A549 (cell line): ENCODE measurements at regions not wholly inside any gene's neighbourhood (a gene's known extent, or its start where the extent isn't known, plus 50 kb on each side); places are given as distances from the start of the nearest gene placed in this dataset.

Experiments used
- ATAC-seq, 2 experiments: fragments of 200-7000 bp in 1 of 2; fragments of >200 bp in 1 of 2; cut with Nextera tagmentation in 1 of 2; cut with Tn5 transposase in 1 of 2; 3 replicates each; pipeline versions ENCODE4 v1.8.0 to v1.9.1; 2018 to 2020; ENCODE audit warnings: mild to moderate bottlenecking in 1 of 2, moderate library complexity in 1 of 2
- CTCF ChIA-PET: fragments of 300-600 bp; sonication (Branson Sonifier 250); formaldehyde crosslinking; extraction: SDS; loops from one replicate; lab custom pipeline; 2021; ENCODE audit warnings: antibody characterized with exemption, inconsistent platforms; lab: Yijun Ruan, JAX
- POLR2A ChIA-PET: fragments of 350-600 bp; formaldehyde crosslinking; extraction: SDS; loops from one replicate; lab custom pipeline; 2021; ENCODE audit warnings: antibody characterized with exemption, inconsistent platforms; lab: Yijun Ruan, JAX
- DNase-seq, 2 experiments: peaks; one replicate each; pipeline versions ENCODE4 v3.0.0 to v3.0.0-alpha.2; 2011 to 2016; ENCODE audit warnings: low read depth in 1 of 2, low spot score in 1 of 2
- FAIRE-seq: peaks from 2 replicates; lab custom pipeline; 2011; peaks lifted over from hg19 to GRCh38; lab: Jason Lieb, UNC
- H3K27ac ChIP-seq, 2 experiments: fragments of >200 bp; sonication (Bioruptor Twin); formaldehyde crosslinking; 3 replicates each; pipeline ENCODE4 v1.5.1; 2016 to 2017
- H3K4me1 ChIP-seq: fragments of >200 bp; sonication (Bioruptor Twin); formaldehyde crosslinking; 3 replicates; pipeline ENCODE4 v1.6.1; 2016
- H3K4me2 ChIP-seq: fragments of >200 bp; sonication (Bioruptor Twin); formaldehyde crosslinking; 3 replicates; pipeline ENCODE4 v1.6.1; 2016
- H3K4me3 ChIP-seq: fragments of >200 bp; sonication (Bioruptor Twin); formaldehyde crosslinking; 3 replicates; pipeline ENCODE4 v1.5.1; 2016
- H3K9me3 ChIP-seq: fragments of >200 bp; sonication (Bioruptor Twin); formaldehyde crosslinking; 3 replicates; pipeline ENCODE4 v1.6.1; 2016
- BHLHE40 ChIP-seq: IDR thresholded peaks from 2 replicates; pipeline ENCODE4 v1.6.1; 2012; ENCODE audit warnings: low read depth, low read length, inconsistent platforms
- CHD4 ChIP-seq: fragments of 200-600 bp; sonication (generic); IDR thresholded peaks from 2 replicates; pipeline ENCODE4 v1.6.1; 2016; ENCODE audit warnings: antibody characterized with exemption, mild to moderate bottlenecking, borderline replicate concordance
- EHF ChIP-seq: fragments of 250-450 bp; sonication (Bioruptor Pico); IDR thresholded peaks from 2 replicates; pipeline ENCODE4 v1.5.0; 2020; ENCODE audit warnings: mild to moderate bottlenecking
- EP300 ChIP-seq, 2 experiments: fragments of >200 bp; sonication (Bioruptor Twin); formaldehyde crosslinking; IDR thresholded peaks; 2 replicates in 1 of 2; 3 replicates in 1 of 2; pipeline ENCODE4 v1.6.1; 2016 to 2017
- ESRRA ChIP-seq: fragments of 150-350 bp; IDR thresholded peaks from 2 replicates; pipeline ENCODE4 v1.6.1; 2014; ENCODE audit warnings: mild to moderate bottlenecking, low read length, borderline replicate concordance
- FOXS1 ChIP-seq: fragments of 250-450 bp; sonication (Bioruptor Pico); IDR thresholded peaks from 2 replicates; pipeline ENCODE4 v1.5.0; 2020; ENCODE audit warnings: mild to moderate bottlenecking, moderate library complexity
- HDAC2 ChIP-seq: fragments of 200-600 bp; sonication (generic); IDR thresholded peaks from 2 replicates; pipeline ENCODE4 v1.6.1; 2016
- HEYL ChIP-seq: fragments of 250-450 bp; sonication (Bioruptor Pico); IDR thresholded peaks from 2 replicates; pipeline ENCODE4 v1.8.0; 2021; ENCODE audit warnings: mild to moderate bottlenecking, moderate library complexity
- HOXA7 ChIP-seq: fragments of 250-450 bp; sonication (Bioruptor Pico); IDR thresholded peaks from 2 replicates; pipeline ENCODE4 v1.5.0; 2020; ENCODE audit warnings: mild to moderate bottlenecking, moderate library complexity
- KDM1A ChIP-seq: fragments of 200-600 bp; sonication (generic); IDR thresholded peaks from 2 replicates; pipeline ENCODE4 v1.6.1; 2016; ENCODE audit warnings: low read depth, mild to moderate bottlenecking
- MAFK ChIP-seq: fragments of 450-650 bp; IDR thresholded peaks from 2 replicates; pipeline ENCODE4 v1.6.1; 2014; ENCODE audit not compliant: partially characterized antibody
- NR3C1 ChIP-seq: fragments of >200 bp; sonication (Bioruptor Twin); formaldehyde crosslinking; IDR thresholded peaks from 3 replicates; pipeline ENCODE4 v1.6.1; 2017
- PBX3 ChIP-seq: IDR thresholded peaks from 2 replicates; pipeline ENCODE4 v1.6.1; 2012
- POLR2A ChIP-seq: IDR thresholded peaks from 2 replicates; pipeline ENCODE4 v1.6.1; 2012; ENCODE audit warnings: mild to moderate bottlenecking, low read length
- POLR2AphosphoS2 ChIP-seq: conservative IDR thresholded peaks from 2 replicates; pipeline ENCODE4 v1.6.1; 2012; ENCODE audit warnings: low read length, improper control_type of control experiment, inconsistent platforms
- RCOR1 ChIP-seq: fragments of 150-350 bp; IDR thresholded peaks from 2 replicates; pipeline ENCODE4 v1.6.1; 2014; ENCODE audit warnings: antibody characterized with exemption, low read length, low read depth
- RFX5 ChIP-seq: fragments of 450-650 bp; IDR thresholded peaks from 2 replicates; pipeline ENCODE4 v1.7.1; 2014; ENCODE audit warnings: antibody characterized with exemption, mild to moderate bottlenecking, moderate library complexity
- RNF2 ChIP-seq: fragments of 200-600 bp; sonication (generic); IDR thresholded peaks from 2 replicates; pipeline ENCODE4 v1.6.1; 2016; ENCODE audit warnings: low read depth, mild to moderate bottlenecking, antibody characterized with exemption, moderate library complexity, borderline replicate concordance
- SMC3 ChIP-seq: fragments of >200 bp; sonication (Bioruptor Twin); formaldehyde crosslinking; IDR thresholded peaks from 3 replicates; pipeline ENCODE4 v1.6.1; 2018; ENCODE audit warnings: inconsistent platforms
- TFCP2L1 ChIP-seq: fragments of 250-450 bp; sonication (Bioruptor Pico); IDR thresholded peaks from 2 replicates; pipeline ENCODE4 v1.5.0; 2021; ENCODE audit warnings: mild to moderate bottlenecking
- TP53 ChIP-seq: fragments of 250-450 bp; sonication (Bioruptor Pico); IDR thresholded peaks from 2 replicates; pipeline ENCODE4 v1.5.0; 2021; ENCODE audit warnings: mild to moderate bottlenecking, moderate library complexity
- ZC3H11A ChIP-seq: fragments of 450-650 bp; IDR thresholded peaks from 2 replicates; pipeline ENCODE4 v1.6.1; 2014; ENCODE audit warnings: antibody characterized with exemption, mild to moderate bottlenecking
- ZFP36 ChIP-seq: fragments of 450-650 bp; IDR thresholded peaks from 2 replicates; pipeline ENCODE4 v1.6.1; 2014; ENCODE audit warnings: borderline replicate concordance; ENCODE audit not compliant: partially characterized antibody
- ZSCAN20 ChIP-seq: fragments of 250-450 bp; sonication (Bioruptor Pico); IDR thresholded peaks from 2 replicates; pipeline ENCODE4 v1.8.0; 2022; ENCODE audit warnings: mild to moderate bottlenecking, moderate library complexity
- WGBS: methylation state at CpG from one replicate; pipeline ENCODE4 v1.1.6; 2017; ENCODE audit errors: missing lambda C conversion rate; 5-methylcytosine and 5-hydroxymethylcytosine counted together
- TF ChIP-seq, protein P1 (sequence below): fragments of >200 bp; sonication (Bioruptor Twin); formaldehyde crosslinking; IDR thresholded peaks from 2 replicates; pipeline ENCODE4 v1.6.1; 2016
- TF ChIP-seq, protein P2 (sequence below): fragments of >200 bp; sonication (Bioruptor Twin); formaldehyde crosslinking; IDR thresholded peaks from 3 replicates; pipeline ENCODE4 v1.5.1; 2016
- TF ChIP-seq, protein P3 (sequence below): fragments of 450-650 bp; IDR thresholded peaks from 2 replicates; pipeline ENCODE4 v1.6.1; 2014; ENCODE audit warnings: antibody characterized with exemption
- TF ChIP-seq, protein P4 (sequence below): fragments of 250-450 bp; sonication (Bioruptor Pico); IDR thresholded peaks from 2 replicates; pipeline ENCODE4 v1.5.0; 2021; ENCODE audit warnings: mild to moderate bottlenecking, moderate library complexity, borderline replicate concordance
- TF ChIP-seq, protein P5 (sequence below): fragments of 250-450 bp; sonication (Bioruptor Pico); IDR thresholded peaks from 2 replicates; pipeline ENCODE4 v1.5.0; 2020; ENCODE audit warnings: low read depth, mild to moderate bottlenecking, moderate library complexity

GRCh38 chr6:150697515-150697914, 97.8 kb downstream of the PLEKHG1 start:
- TF ChIP-seq, protein P1, sequence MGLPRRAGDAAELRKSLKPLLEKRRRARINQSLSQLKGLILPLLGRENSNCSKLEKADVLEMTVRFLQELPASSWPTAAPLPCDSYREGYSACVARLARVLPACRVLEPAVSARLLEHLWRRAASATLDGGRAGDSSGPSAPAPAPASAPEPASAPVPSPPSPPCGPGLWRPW: no peak
- TF ChIP-seq EHF (no peak), RNF2 (no peak), RCOR1 (no peak), ZSCAN20 (CRISPR knock-in tag) (no peak), TP53 (CRISPR knock-in tag) (no peak), HEYL (CRISPR knock-in tag) (no peak), PBX3 (no peak), ESRRA (no peak), POLR2A (no peak), HOXA7 (CRISPR knock-in tag) (no peak), MAFK (no peak), HDAC2 (no peak), TFCP2L1 (no peak), BHLHE40 (no peak), POLR2AphosphoS2 (no peak), ZFP36 (no peak), CHD4 (no peak)
- TF ChIP-seq, protein P2, sequence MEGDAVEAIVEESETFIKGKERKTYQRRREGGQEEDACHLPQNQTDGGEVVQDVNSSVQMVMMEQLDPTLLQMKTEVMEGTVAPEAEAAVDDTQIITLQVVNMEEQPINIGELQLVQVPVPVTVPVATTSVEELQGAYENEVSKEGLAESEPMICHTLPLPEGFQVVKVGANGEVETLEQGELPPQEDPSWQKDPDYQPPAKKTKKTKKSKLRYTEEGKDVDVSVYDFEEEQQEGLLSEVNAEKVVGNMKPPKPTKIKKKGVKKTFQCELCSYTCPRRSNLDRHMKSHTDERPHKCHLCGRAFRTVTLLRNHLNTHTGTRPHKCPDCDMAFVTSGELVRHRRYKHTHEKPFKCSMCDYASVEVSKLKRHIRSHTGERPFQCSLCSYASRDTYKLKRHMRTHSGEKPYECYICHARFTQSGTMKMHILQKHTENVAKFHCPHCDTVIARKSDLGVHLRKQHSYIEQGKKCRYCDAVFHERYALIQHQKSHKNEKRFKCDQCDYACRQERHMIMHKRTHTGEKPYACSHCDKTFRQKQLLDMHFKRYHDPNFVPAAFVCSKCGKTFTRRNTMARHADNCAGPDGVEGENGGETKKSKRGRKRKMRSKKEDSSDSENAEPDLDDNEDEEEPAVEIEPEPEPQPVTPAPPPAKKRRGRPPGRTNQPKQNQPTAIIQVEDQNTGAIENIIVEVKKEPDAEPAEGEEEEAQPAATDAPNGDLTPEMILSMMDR: no peak
- TF ChIP-seq, protein P3, sequence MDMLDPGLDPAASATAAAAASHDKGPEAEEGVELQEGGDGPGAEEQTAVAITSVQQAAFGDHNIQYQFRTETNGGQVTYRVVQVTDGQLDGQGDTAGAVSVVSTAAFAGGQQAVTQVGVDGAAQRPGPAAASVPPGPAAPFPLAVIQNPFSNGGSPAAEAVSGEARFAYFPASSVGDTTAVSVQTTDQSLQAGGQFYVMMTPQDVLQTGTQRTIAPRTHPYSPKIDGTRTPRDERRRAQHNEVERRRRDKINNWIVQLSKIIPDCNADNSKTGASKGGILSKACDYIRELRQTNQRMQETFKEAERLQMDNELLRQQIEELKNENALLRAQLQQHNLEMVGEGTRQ: no peak
- ATAC-seq (peak in 1 of 2 experiments; percentile 38; a peak in 3 of 6 replicates), DNase-seq (peak in 1 of 2 experiments; percentile 3), FAIRE-seq (no peak)
- ChIA-PET POLR2A (no interaction called here), CTCF (no interaction called here)
- Histone ChIP-seq H3K4me3 (no peak overlapping the region), H3K4me2 (no peak overlapping the region), H3K9me3 (no peaks in the 10 kb centered on the region), H3K27ac (no peak overlapping the region), H3K4me1 (no peaks in the 10 kb centered on the region)
- 17% methylated on average over 2 of the region's 2 CpGs for WGBS

DNA sequence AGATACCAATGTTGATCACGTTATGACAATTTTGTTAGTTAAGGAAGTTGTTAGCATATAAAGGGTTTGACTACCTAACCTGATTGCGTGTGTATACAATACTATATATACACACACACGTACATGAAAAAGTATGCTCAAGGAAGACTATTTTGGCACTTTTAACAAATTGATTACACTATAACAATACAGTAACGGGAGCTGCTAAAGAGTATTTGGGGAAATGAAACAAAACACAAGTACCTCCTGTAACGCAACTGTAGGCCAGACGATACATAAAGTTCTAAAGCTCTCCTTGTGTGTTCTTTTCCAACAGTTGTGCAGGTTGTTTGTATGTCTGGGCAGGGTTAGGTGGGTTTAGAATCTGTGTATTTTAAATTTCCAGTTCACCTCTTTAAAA, 98.7 kb downstream of the PLEKHG1 start:
- Histone ChIP-seq H3K9me3 (no peaks in the 10 kb centered on the region), H3K4me2 (no peak overlapping the region), H3K27ac (no peak overlapping the region), H3K4me1 (no peaks in the 10 kb centered on the region), H3K4me3 (no peak overlapping the region)
- POLR2A ChIA-PET: no interaction called here
- 61% methylated on average over 6 of the region's 6 CpGs for WGBS
- TF ChIP-seq, protein P1: no peak
- TF ChIP-seq, protein P4, sequence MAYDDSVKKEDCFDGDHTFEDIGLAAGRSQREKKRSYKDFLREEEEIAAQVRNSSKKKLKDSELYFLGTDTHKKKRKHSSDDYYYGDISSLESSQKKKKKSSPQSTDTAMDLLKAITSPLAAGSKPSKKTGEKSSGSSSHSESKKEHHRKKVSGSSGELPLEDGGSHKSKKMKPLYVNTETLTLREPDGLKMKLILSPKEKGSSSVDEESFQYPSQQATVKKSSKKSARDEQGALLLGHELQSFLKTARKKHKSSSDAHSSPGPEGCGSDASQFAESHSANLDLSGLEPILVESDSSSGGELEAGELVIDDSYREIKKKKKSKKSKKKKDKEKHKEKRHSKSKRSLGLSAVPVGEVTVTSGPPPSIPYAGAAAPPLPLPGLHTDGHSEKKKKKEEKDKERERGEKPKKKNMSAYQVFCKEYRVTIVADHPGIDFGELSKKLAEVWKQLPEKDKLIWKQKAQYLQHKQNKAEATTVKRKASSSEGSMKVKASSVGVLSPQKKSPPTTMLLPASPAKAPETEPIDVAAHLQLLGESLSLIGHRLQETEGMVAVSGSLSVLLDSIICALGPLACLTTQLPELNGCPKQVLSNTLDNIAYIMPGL: no peak
- TF ChIP-seq, protein P3: no peak
- TF ChIP-seq SMC3: no peak
- no peak for TF ChIP-seq RNF2
- TF ChIP-seq FOXS1: no peak
- TF ChIP-seq RFX5: no peak
- TF ChIP-seq ZC3H11A: no peak
- TF ChIP-seq EP300 (IDR thresholded peaks at IDR 0.05): no peak
- no peak for TF ChIP-seq BHLHE40
- no peak for TF ChIP-seq NR3C1
- TF ChIP-seq RCOR1: no peak
- TF ChIP-seq, protein P5, sequence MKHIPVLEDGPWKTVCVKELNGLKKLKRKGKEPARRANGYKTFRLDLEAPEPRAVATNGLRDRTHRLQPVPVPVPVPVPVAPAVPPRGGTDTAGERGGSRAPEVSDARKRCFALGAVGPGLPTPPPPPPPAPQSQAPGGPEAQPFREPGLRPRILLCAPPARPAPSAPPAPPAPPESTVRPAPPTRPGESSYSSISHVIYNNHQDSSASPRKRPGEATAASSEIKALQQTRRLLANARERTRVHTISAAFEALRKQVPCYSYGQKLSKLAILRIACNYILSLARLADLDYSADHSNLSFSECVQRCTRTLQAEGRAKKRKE (CRISPR knock-in tag): no peak
- TF ChIP-seq HEYL (CRISPR knock-in tag): no peak
- no peak for TF ChIP-seq KDM1A
- DNase-seq (no peak), FAIRE-seq (no peak), ATAC-seq (no peak)
- CTCF ChIA-PET: interaction anchor here (0.7 kb wide), 1 partner anchor 12 kb away, joined by 4 read pairs; no protein-coding TSS in a partner anchor
